ENCODE measurements at regions not wholly inside any gene's neighbourhood (a gene's known extent, or its start where the extent isn't known, plus 50 kb on each side); places are given as distances from the start of the nearest gene placed in this dataset.

GRCh38 chr15:77782691-77783090, 150.0 kb upstream of the LINGO1 start:
- no peak for DNase-seq
- intact Hi-C loops (cut with DNase I): no loop called here

DNA sequence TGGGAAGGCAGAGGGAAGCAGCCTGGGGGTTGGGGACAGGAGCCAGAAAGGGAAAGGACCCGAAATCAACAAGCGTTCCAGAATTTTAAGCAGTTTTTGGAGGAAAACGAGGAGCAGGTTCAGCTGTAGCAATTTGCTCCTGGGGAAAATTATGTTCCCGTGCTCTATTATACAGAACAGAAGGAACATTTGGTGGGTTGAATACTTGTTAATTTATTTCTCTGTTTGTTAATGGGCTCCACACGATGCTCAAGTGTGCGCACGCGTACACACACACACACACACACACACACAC, 149.2 kb upstream of the LINGO1 start:
- intact Hi-C loops (cut with DNase I): no loop called here
- no peak for DNase-seq

DNA sequence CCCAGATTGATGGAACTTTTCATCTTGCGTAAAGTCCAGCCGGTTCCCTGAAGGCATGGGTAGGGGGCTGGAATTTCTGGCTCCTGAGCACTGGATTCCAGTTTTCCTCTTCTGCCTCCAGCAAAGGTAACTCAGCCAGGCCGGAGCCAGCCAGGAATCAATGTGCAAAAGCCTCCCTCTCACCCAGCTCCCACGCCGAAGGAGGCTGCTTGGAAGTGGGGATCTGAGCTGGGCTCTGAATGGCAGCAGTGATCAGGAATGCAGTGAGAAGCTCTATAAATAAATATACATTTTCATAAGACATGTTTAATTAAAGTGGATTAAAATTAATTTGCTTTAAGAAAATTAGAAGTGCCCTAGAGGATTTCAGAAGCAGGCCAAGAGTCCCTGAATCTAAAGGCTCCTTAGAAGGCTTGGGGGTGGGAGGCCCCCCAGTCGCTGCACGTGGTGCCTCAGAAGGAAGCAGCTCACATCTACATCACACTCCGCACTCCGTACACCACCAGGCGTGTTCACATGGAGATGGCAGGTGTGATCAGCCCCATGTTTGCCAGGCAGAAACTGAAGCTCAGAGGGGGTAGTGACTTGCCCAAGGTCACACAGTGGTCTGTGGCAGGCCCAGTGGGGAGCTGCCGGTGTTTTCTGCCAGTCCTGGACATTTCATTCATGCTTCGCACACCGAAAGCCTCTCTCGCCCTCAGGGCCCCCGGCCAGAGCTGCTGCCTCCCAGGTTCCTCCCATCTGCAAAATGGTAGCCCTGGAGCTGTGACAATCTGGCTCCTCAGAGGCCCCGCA, 148.6 kb upstream of the LINGO1 start:
- intact Hi-C loops (cut with DNase I): no loop called here
- peak in 7 of 10 donors; percentile 44 to 93 (median 66) for DNase-seq

DNA sequence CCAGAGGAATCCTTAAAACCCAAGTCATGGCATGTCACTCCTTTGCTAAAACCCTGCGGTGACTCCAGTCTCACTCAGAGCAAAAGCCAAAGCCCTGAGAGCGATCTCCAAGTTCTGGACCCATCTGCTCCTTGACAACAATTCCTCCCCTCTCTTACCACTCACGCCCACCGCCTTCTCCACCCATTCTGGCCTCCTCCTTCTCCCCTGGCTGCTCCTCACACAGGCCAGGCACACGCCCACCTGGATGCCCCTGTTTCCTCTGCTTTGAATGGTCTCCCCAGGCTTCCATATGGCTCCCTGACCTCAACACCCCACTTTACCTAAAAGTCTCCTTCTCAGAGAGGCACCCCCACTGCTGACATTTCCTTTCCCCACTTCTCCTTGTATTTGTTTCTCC, 146.1 kb upstream of the LINGO1 start:
- intact Hi-C loops (cut with DNase I): no loop called here
- DNase-seq: peak in 1 of 10 donors; percentile 19

GRCh38 chr15:77775837-77776236, 143.1 kb upstream of the LINGO1 start:
- intact Hi-C loops (cut with DNase I): no loop called here
- DNase-seq: peak in 3 of 10 donors; percentile 52 to 92 (median 86)

DNA sequence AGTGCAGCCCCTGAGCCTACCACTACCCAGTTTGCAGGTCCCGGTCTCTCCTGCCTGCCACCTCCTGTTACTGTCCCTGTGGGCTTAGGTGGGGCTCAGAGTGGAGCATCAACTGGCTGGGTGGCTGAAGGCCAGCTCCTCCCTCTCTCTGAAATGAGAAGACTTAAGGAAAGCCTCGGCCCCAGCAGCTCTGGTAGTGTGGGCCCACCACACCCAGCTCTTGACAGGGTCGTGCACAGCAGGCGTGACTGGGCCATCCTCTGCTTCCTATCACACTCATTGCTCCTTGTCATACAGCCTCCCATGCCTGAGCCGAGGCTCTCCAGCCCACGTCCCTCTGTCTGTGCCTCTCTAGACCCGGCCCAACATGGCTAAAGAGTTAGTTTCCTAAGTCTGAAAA, 142.7 kb upstream of the LINGO1 start:
- no peak for DNase-seq
- intact Hi-C loops (cut with DNase I): no loop called here

- no peak for DNase-seq
- intact Hi-C loops (cut with DNase I): no loop called here
These were observed 141.6 kb upstream of the LINGO1 start for GRCh38 chr15:77774350-77774749.

DNA sequence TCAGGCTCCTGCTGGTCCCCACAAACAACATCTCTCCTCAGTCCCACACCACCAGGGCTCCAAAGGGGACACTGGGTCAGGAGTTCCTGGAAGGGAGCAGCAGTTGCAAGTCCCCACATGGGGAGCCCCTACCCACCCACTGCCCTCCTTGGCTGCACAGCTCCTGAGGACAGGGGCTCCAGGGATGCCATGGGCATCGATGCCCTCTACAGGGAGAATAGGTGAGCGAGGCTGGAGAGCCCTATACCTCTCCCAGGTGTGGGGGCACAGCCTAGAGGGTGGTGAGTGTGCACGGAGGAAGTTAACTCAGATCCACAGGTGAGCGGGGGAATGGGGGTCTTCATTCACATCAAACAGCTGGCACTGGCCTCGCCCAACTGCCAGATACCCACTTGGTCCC, 141.2 kb upstream of the LINGO1 start:
- intact Hi-C loops (cut with DNase I): no loop called here
- no peak for DNase-seq

GRCh38 chr15:77772641-77773402, 140.1 kb upstream of the LINGO1 start:
- DNase-seq: no peak
- intact Hi-C loops (cut with DNase I): no loop called here

DNA sequence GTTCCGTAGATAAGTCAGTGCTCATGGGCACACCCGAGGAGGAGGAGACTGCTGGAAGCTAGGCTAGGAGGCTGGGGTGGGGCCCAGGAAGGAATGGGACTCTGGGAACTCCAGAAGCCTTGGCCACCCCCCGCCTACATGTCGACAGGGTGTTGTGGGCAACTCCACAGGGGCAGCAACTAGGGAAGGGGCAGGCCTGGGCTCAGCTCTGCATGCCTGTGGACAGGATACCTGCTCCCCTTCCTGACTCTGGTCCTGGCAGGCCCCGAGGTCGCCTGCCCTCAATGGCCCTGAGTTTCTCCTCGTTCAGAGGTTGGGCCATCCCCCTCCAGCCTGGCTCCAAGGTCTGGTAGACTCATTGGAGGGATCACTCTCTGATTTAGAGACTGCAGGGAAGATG, 138.9 kb upstream of the LINGO1 start:
- no peak for DNase-seq
- intact Hi-C loops (cut with DNase I): no loop called here

- intact Hi-C loops (cut with DNase I): no loop called here
- DNase-seq: no peak
These were observed 137.0 kb upstream of the LINGO1 start for GRCh38 chr15:77769700-77770099.

- intact Hi-C loops (cut with DNase I): no loop called here
- no peak for DNase-seq
These were observed 135.9 kb upstream of the LINGO1 start for GRCh38 chr15:77768521-77769078.

DNA sequence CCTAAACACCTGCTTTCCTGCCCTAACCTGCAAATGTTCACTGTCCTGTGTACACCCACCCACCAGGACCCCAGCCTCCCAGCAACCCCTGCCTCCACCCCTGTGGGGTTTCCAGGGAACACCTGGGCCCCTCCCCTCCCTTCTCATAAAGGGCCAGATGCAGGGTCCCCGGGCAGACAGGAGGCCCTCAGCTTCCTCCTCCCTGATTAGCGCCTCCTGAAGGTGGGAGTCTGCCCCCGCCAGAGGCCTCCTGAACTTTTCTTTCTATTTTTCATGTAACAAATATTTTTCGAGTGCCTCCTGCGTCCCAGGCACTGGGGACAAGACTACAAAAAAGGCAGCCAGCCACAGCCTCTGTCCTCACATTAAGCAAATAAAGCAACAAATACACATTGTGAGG, 135.4 kb upstream of the LINGO1 start:
- DNase-seq: no peak

DNA sequence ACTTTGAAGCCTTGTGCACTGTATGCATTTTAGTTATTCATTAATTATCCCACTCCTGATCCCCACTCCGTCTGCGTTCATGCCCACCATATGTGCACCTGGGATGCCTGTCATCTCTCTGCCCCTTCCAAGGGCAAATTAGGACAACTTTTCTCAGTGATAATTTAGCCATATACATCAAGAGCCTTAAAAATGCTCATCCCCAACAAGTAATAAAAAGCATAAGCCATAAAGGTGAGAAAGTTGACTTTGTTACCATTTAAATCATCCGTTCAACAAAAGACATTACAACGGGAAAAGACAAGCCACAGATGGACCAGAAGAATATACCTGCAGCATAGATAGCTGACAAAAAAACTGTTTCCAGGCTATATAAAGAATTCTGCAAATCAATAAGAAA, 131.4 kb upstream of the LINGO1 start:
- no peak for DNase-seq
- intact Hi-C loops (cut with DNase I): no loop called here

More for the DNA sequence above, 135.4 kb upstream of the LINGO1 start:
- intact Hi-C loops (cut with DNase I): no loop called here

- intact Hi-C loops (cut with DNase I): no loop called here
- no peak for DNase-seq
These were observed 130.1 kb upstream of the LINGO1 start for GRCh38 chr15:77762747-77763355.

DNA sequence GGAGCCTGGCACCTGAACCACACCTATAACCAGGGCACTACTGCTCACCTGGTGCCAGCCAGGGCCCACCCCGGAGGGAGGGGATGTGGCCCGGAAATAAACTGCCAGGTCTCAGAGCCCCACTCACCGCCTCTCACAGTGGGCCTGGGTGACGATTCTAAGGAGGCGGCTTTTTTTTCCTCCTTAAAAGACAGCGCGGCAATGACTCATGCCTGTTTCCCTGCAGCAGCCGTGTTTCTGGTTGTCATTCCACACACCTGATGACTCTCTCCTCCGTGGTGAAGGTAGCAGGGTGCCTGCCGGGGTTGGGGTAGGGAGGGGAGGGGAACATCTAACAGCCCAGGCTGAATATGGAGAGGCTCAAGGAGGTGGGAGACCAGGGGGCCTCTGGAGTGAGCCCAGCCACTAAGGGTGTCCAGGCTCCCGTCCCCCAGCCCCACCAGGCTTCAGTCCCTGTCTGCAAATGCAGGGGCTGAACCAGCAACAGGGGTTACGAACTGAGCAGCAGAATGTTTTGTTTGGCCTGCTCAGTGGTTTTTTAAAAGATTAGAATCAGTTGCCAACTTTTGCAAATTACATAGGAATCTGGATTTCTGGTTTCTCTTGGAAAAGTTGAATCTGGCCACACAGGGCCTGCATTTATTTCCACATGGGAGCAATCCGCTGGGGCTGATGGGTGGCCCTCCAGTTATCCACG, 127.3 kb upstream of the LINGO1 start:
- intact Hi-C loops (cut with DNase I): no loop called here
- DNase-seq: peak in 6 of 10 donors; percentile 15 to 89 (median 62)

GRCh38 chr15:77753939-77754338, 121.2 kb upstream of the LINGO1 start:
- no peak for DNase-seq
- intact Hi-C loops (cut with DNase I): no loop called here

DNA sequence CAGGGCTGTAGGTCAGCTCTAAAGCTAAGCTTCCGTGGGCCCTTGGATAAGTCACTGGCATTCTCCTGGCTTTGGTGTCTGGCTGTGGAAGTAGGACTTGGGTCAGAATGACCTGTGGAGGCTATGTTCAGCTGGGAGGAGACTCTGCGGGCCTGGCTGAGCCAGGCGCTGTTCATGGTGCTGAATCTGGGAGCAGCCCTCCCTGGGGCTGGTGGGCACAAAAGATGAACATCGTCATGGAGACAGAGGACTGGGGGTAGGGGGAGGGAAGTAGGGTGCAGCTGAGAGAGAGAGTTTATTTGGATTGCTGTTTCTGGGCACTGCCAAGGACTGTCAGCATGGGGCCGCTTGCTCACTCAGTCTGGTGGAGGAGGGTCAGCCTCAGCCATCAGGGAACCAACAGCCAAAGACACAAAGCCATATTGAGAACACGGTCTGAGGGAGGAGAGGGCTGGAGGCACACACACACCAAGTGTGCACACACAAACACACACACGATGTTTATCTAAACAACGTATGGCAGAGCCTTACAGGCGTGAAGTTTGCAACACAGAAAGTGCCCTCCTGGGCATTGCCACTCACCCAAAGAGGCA, 120.7 kb upstream of the LINGO1 start:
- DNase-seq: peak in 1 of 10 donors; percentile 34
- intact Hi-C loops (cut with DNase I): no loop called here

GRCh38 chr15:77749998-77750540, 117.4 kb upstream of the LINGO1 start:
- DNase-seq: no peak
- intact Hi-C loops (cut with DNase I): no loop called here
